Skeletal muscle satellite cell (primary cell): ENCODE measurements at regions not wholly inside any gene's neighbourhood (a gene's known extent, or its start where the extent isn't known, plus 50 kb on each side); places are given as distances from the start of the nearest gene placed in this dataset.
A peak's percentile ranks its signal among the peaks of the same experiment; 100 is the strongest.

Experiments used
- H3K27me3 ChIP-seq: 2 replicates; pipeline ENCODE4 v1.7.0; 2013; ENCODE audit warnings: low read length; ENCODE audit not compliant: control insufficient read depth, insufficient read depth
- H3K36me3 ChIP-seq: 2 replicates; pipeline ENCODE4 v1.7.0; 2013; ENCODE audit warnings: mild to moderate bottlenecking, control low read depth, low read length; ENCODE audit not compliant: insufficient read depth
- H3K4me1 ChIP-seq: 2 replicates; pipeline ENCODE4 v1.7.0; 2013; ENCODE audit warnings: low read length; ENCODE audit not compliant: control insufficient read depth, insufficient read depth
- H3K4me2 ChIP-seq: 2 replicates; pipeline ENCODE4 v1.7.0; 2013; ENCODE audit warnings: mild to moderate bottlenecking, low read length
- H3K4me3 ChIP-seq: 2 replicates; pipeline ENCODE4 v1.7.0; 2013; ENCODE audit warnings: low read length
- H3K9ac ChIP-seq: 2 replicates; pipeline ENCODE4 v1.7.0; 2013; ENCODE audit warnings: mild to moderate bottlenecking, low read depth, low read length, moderate library complexity
- H3K9me3 ChIP-seq: replicated peaks from 2 replicates; pipeline ENCODE4 v1.7.0; 2013; ENCODE audit warnings: mild to moderate bottlenecking, control low read depth, low read length

GRCh38 chr5:54927097-54927746 is 58.2 kb downstream of the ESM1 start:
- Histone ChIP-seq H3K9me3 (peaks cover 6% of the 10 kb centered on the region), H3K9ac (no peak overlapping the region), H3K4me3 (no peak overlapping the region), H3K4me2 (no peak overlapping the region), H3K36me3 (no peaks in the 10 kb centered on the region), H3K4me1 (no peaks in the 10 kb centered on the region), H3K27me3 (peaks cover 22% of the 10 kb centered on the region)

- H3K27me3 ChIP-seq, result peaks cover 3% of the 10 kb centered on the region
- no peak overlapping the region for H3K9ac ChIP-seq
- no peak overlapping the region for H3K4me2 ChIP-seq
- H3K4me3 ChIP-seq, result no peak overlapping the region
- H3K4me1 ChIP-seq, result no peaks in the 10 kb centered on the region
- H3K9me3 ChIP-seq, result peaks cover 6% of the 10 kb centered on the region
- H3K36me3 ChIP-seq, result no peaks in the 10 kb centered on the region
Observed at GRCh38 chr5:54924487-54924886, 60.9 kb downstream of the ESM1 start.

GRCh38 chr5:54917323-54917722 is 68.1 kb downstream of the ESM1 start:
- Histone ChIP-seq H3K36me3 (no peaks in the 10 kb centered on the region), H3K4me3 (no peak overlapping the region), H3K9ac (no peak overlapping the region), H3K4me2 (no peak overlapping the region), H3K27me3 (peaks cover 6% of the 10 kb centered on the region), H3K9me3 (no peaks in the 10 kb centered on the region), H3K4me1 (no peaks in the 10 kb centered on the region)

- no peak overlapping the region for H3K4me2 ChIP-seq
- H3K27me3 ChIP-seq, result peaks cover 3% of the 10 kb centered on the region
- no peaks in the 10 kb centered on the region for H3K9me3 ChIP-seq
- no peak overlapping the region for H3K4me3 ChIP-seq
- H3K36me3 ChIP-seq, result no peaks in the 10 kb centered on the region
- H3K4me1 ChIP-seq, result peaks cover 12% of the 10 kb centered on the region
- H3K9ac ChIP-seq, result no peak overlapping the region
Observed at GRCh38 chr5:54915466-54916027, 69.8 kb downstream of the ESM1 start.

- peaks cover 30% of the 10 kb centered on the region for H3K4me1 ChIP-seq
- no peaks in the 10 kb centered on the region for H3K9me3 ChIP-seq
- H3K27me3 ChIP-seq, result peaks cover 3% of the 10 kb centered on the region
- H3K9ac ChIP-seq, result no peak overlapping the region
- no peaks in the 10 kb centered on the region for H3K36me3 ChIP-seq
- no peak overlapping the region for H3K4me2 ChIP-seq
- no peak overlapping the region for H3K4me3 ChIP-seq
Observed at GRCh38 chr5:54912021-54912420, 73.4 kb downstream of the ESM1 start.

GRCh38 chr5:54909911-54910870 is 75.2 kb downstream of the ESM1 start:
- Histone ChIP-seq H3K9ac (no peak overlapping the region), H3K36me3 (no peaks in the 10 kb centered on the region), H3K4me2 (peak overlapping the region; percentile 40), H3K9me3 (no peaks in the 10 kb centered on the region), H3K27me3 (peaks cover under 1% of the 10 kb centered on the region), H3K4me1 (peaks cover 30% of the 10 kb centered on the region), H3K4me3 (peak overlapping the region; percentile 8)

- H3K9me3 ChIP-seq, result no peaks in the 10 kb centered on the region
- H3K27me3 ChIP-seq, result no peaks in the 10 kb centered on the region
- no peak overlapping the region for H3K9ac ChIP-seq
- H3K4me3 ChIP-seq, result no peak overlapping the region
- no peak overlapping the region for H3K4me2 ChIP-seq
- H3K36me3 ChIP-seq, result no peaks in the 10 kb centered on the region
- H3K4me1 ChIP-seq, result peaks cover 30% of the 10 kb centered on the region
Observed at GRCh38 chr5:54908774-54909525, 76.4 kb downstream of the ESM1 start.

GRCh38 chr5:54905942-54906537 is 79.4 kb downstream of the ESM1 start:
- Histone ChIP-seq H3K4me2 (no peak overlapping the region), H3K9ac (no peak overlapping the region), H3K4me1 (peaks cover 51% of the 10 kb centered on the region), H3K27me3 (no peaks in the 10 kb centered on the region), H3K9me3 (no peaks in the 10 kb centered on the region), H3K36me3 (no peaks in the 10 kb centered on the region), H3K4me3 (no peak overlapping the region)

GRCh38 chr5:54905246-54905795 is 80.1 kb downstream of the ESM1 start:
- Histone ChIP-seq H3K9ac (no peak overlapping the region), H3K36me3 (no peaks in the 10 kb centered on the region), H3K4me2 (no peak overlapping the region), H3K4me1 (peaks cover 50% of the 10 kb centered on the region), H3K27me3 (no peaks in the 10 kb centered on the region), H3K4me3 (no peak overlapping the region), H3K9me3 (no peaks in the 10 kb centered on the region)

GRCh38 chr5:54904425-54904824 is 81.0 kb downstream of the ESM1 start:
- no peak overlapping the region for H3K4me2 ChIP-seq
- H3K4me3 ChIP-seq, result no peak overlapping the region
- H3K9ac ChIP-seq, result no peak overlapping the region
- no peaks in the 10 kb centered on the region for H3K9me3 ChIP-seq
- no peaks in the 10 kb centered on the region for H3K36me3 ChIP-seq
- peaks cover 41% of the 10 kb centered on the region for H3K4me1 ChIP-seq
- H3K27me3 ChIP-seq, result no peaks in the 10 kb centered on the region
